Putamen (tissue), 1 donor: ENCODE measurements at regions not wholly inside any gene's neighbourhood (a gene's known extent, or its start where the extent isn't known, plus 50 kb on each side); places are given as distances from the start of the nearest gene placed in this dataset.
"Not testable (repeated sequence)": the region's sequence is repeated elsewhere in the genome, so short reads cannot be mapped to it uniquely, and the experiment has no call there.

Experiments
- DNase-seq: peaks from one replicate; pipeline ENCODE4 v3.0.0-alpha.2; 2016; ENCODE audit warnings: low spot score

GRCh38 chr18:30175061-30175574 is 867.4 kb downstream of the DSC3 start:
- DNase-seq, result no peak

- DNase-seq, result no peak
These were observed 879.0 kb downstream of the DSC3 start for GRCh38 chr18:30163573-30163972.

- no peak for DNase-seq
These were observed 882.4 kb downstream of the DSC3 start for GRCh38 chr18:30160124-30160523.

GRCh38 chr18:30150586-30151250 is 891.8 kb downstream of the DSC3 start:
- DNase-seq, result no peak

DNA sequence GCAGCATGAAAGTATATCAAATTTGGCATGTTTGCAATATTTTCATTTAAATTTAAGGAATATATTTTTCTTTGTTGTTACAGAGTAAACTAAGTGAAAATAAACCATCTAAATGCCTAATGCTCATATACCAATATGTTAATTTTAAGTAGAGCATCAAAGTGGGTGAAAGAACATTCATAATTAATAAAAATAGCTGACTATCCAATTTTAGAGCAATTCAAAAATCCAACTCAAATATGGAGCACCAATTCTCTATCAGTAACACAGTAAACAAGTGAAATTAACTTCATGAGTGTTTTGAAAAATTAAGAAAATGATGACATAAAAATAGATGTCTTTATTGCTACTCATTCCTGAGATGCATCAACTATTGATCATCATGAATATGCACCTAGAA is 893.0 kb downstream of the DSC3 start:
- no peak for DNase-seq

DNA sequence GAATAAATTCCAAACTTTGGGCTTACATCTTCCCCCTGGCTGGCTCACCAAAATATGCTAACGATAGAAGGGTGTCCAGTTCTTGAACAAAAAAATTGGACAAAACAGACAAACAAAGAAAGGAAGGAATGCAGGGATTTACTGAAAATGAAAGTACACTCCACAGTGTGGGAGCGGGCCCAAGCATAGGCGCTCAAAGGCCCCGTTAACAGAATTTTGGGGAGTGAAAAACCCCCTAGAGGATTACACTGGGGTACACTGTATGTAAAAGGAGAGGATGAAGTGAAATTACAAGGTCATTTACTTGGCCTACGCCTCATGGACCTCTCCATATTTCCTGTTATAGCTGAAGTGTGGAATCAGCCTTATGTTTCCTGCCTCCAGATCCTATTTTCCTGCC is 899.7 kb downstream of the DSC3 start:
- DNase-seq, result no peak

DNA sequence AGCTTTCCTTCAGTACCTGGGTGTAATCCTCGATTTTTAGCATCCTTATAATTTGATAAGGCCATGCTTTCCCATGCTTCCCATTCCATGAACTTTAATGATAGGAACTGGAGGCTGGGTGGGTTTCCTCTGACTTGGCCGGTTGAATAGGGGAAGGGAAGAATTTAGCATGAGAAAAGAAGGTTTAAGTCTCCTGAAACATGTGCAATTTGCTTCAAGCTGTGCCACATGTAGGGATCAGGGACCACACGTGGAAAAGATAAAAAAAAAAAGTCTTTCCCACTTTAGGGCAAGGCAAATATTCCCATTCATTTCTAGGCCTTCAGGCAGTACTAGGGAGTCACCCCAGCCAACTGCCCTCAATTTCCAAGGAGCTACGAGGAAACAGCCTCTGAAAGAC is 900.3 kb downstream of the DSC3 start:
- DNase-seq, result no peak

- DNase-seq, result not testable (repeated sequence)
These were observed 901.0 kb downstream of the DSC3 start for GRCh38 chr18:30141506-30141905.

GRCh38 chr18:30139631-30140287 is 902.8 kb downstream of the DSC3 start:
- no peak for DNase-seq

DNA sequence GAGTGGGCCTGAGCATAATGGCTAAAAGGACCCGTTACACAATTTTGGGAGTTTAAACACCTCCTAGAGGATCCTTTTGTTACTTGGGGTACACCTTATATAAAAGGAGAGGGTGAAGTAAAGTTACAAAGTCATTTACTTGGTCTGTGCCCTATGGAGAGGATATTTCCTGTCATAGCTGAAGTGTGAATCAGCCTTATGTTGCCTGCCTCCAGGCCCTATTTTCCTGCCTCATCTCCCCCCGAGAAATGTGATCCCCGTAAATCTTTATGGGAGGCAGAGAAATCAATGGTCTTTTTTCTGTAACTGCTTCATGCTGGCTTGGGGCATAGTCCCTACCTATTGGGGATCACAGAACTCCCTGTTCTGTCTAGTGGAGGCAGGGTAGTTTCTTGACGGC is 906.6 kb downstream of the DSC3 start:
- DNase-seq, result no peak

DNA sequence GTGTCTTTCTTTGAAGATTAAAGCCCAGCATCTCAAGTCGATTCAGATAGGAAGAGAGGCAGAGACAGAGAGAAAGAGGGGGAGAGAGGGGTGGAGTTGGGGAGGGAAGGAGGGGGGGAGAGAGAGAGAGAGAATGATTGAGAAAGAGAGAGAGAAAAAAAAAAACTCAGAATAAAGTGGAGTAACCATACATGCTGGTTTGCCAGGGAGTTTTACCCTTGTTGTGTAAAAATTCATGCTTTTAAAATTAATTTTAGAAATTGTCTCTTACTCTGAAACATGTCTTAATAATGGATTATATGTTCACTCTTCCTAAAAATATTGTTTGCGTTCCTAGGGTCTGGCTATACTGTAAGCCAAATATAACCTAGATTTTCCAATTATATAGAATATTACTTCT is 908.5 kb downstream of the DSC3 start:
- no peak for DNase-seq

- no peak for DNase-seq
These were observed 909.6 kb downstream of the DSC3 start for GRCh38 chr18:30132959-30133358.

- DNase-seq, result no peak
These were observed 921.1 kb downstream of the DSC3 start for GRCh38 chr18:30121397-30121796.

DNA sequence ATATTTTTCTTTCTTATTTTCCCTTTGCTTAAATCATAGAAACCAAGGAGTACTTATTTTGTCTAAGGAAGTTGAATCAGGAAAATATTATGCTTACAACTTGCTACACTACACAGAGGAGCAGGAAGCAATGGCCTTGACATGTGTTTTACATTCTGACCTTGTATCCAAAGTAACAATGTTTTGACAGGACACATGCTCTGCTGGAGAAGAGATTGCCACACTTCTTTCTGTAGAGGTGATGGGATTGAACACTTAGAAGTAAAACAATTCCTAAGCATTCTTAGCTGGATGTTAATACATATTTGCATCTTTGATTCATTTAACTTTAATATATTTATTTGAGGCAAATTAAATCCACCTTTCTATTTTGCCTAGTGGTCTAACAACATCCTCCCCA is 929.1 kb downstream of the DSC3 start:
- DNase-seq, result no peak

DNA sequence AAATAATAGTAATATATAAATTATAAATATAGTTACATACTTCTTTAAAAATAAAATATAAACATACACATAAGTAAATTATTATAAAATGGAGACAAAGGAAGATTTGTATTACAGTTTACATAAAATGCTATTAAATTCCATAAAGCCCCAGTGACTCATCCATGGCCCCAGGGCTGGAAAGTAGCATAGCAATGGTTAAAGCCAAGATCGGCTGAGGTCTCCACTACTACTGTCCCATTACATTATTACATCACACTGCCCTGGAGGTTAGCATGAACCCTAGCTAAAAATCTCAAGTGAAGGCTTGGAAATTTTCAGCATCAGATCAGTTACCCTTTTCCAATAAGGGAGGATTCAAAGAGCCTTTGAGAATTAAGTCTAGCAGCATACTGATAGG is 936.2 kb downstream of the DSC3 start:
- no peak for DNase-seq

- no peak for DNase-seq
These were observed 938.7 kb downstream of the DSC3 start for GRCh38 chr18:30103881-30104280.

DNA sequence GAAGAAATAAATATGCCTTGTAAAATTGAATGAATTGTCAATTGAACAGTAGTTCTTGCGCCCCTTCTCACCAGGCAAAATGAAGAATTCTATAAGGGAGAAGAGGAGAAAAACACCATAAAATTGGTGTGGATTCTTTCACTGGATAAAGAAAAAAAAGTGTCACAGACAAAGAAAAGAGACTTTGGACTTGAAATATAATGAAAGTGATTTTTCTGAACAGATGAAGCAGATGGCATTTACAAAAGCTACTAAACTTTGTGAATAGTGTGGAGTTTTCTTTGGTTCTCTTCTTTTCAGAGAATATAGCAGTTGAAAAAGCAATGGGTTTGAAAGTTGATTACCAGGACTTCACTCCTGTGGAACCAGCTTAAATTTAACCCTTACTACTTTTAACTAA is 945.7 kb downstream of the DSC3 start:
- no peak for DNase-seq

DNA sequence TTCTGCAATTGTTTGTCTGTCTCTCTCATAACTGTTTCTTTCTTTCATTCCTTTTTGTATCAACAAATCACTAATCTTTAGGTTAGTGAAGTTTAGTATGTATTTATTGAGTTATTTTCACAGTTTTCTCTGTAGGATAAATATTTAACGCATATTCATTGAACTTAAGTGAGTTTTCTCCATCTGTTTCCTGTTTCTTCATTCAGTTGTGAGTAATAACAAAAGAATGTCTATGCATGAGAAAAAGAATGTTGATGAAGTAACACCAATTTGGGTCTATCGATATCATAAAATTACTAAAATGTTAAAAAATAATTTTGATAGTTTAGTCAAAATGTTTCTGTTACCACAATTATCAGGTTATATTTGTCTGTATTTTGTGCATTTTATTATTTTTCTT is 948.0 kb downstream of the DSC3 start:
- no peak for DNase-seq

DNA sequence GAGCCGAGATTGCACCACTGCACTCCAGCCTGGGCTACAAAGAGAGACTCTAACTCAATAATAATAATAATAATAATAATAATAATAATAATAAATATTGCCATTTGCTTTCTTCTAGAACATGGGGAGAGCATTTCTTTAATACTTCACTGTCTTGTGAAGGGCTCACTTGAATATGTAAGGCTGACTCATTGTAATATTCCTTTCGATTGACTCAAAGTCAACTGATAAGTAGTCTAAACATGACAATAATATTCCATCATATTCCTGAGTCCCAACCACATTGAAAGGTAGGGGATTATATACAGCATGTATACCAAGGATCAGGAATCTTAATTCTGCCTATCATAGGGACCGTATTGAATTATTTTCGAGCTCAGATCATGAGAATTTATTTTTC is 949.2 kb downstream of the DSC3 start:
- DNase-seq, result no peak

- no peak for DNase-seq
These were observed 954.1 kb downstream of the DSC3 start for GRCh38 chr18:30088238-30089015.

- DNase-seq, result no peak
These were observed 956.2 kb downstream of the DSC3 start for GRCh38 chr18:30086351-30086750.

DNA sequence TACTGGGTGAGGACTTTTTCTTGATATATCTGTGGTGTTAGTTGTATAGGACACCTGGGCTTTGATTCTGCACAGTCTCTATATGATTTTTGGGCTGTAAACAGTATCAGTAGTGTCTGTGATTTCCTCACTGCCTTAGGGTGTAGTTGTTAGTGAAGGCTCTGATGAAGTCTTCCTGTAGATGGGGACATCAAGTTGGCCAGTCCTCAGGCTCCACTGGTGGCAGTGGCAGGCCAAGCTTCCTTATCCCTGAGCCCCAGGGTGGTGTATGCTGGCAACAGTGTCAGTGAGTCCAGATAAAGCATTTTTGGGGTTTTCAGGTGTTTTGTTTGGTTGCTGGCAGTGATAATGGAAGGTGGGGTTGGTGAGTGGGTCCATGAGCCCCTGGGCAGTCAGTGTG is 961.4 kb downstream of the DSC3 start:
- DNase-seq, result no peak
